ENCODE measurements at regions not wholly inside any gene's neighbourhood (a gene's known extent, or its start where the extent isn't known, plus 50 kb on each side); places are given as distances from the start of the nearest gene placed in this dataset.

DNA sequence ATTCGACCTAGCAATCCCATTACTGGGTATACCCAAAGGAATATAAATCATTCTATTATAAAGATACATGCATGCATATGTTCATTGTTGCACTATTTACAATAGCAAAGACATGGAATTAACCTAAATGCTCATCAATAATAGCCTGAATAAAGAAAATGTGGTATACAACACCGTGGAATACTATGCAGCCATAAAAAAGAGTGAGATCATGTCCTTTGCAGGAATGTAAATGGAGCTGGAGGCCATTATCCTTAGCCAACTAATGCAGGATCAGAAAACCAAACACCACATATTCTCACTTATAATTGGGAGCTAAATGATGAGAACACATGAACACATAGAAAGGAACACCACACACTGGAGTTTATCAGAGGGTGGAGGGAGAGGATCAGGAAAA is 69.5 kb upstream of the TNR start:
- no peak overlapping the region for H3K4me3 ChIP-seq (ENCODE audit: low read depth, low read length)
- no peak for TF ChIP-seq MAX (IDR thresholded peaks at IDR 0.05; ENCODE audit: low read depth, low read length)
- TF ChIP-seq, protein P1, sequence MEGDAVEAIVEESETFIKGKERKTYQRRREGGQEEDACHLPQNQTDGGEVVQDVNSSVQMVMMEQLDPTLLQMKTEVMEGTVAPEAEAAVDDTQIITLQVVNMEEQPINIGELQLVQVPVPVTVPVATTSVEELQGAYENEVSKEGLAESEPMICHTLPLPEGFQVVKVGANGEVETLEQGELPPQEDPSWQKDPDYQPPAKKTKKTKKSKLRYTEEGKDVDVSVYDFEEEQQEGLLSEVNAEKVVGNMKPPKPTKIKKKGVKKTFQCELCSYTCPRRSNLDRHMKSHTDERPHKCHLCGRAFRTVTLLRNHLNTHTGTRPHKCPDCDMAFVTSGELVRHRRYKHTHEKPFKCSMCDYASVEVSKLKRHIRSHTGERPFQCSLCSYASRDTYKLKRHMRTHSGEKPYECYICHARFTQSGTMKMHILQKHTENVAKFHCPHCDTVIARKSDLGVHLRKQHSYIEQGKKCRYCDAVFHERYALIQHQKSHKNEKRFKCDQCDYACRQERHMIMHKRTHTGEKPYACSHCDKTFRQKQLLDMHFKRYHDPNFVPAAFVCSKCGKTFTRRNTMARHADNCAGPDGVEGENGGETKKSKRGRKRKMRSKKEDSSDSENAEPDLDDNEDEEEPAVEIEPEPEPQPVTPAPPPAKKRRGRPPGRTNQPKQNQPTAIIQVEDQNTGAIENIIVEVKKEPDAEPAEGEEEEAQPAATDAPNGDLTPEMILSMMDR (IDR thresholded peaks at IDR 0.05; ENCODE audit: low read depth, low read length) = no peak
- TF ChIP-seq POLR2A (IDR thresholded peaks at IDR 0.05; ENCODE audit: extremely low read depth, insufficient read length) = no peak
- TF ChIP-seq MYC (IDR thresholded peaks at IDR 0.05; ENCODE audit: low read depth, low read length) = no peak
- DNase-seq (ENCODE audit: low read depth) = no peak

DNA sequence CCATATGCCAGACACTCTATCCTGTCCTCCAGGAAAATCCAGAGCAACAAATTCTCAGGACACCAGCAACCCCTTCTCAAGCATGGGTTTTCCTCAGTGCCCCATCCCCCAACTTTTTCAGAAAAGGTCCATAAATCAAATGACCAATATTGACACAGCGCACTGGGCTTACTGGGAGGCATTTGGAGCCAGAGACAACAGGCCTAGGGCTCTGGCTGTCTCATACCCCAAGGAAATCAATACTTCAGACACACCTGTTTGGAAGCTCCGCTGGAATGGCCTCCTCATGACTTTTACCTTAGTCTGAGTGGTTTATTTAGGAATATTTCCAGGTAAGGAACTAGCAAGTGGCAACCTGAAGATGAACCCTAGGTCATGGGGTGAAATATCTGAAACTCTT is 66.9 kb upstream of the TNR start:
- no peak overlapping the region for H3K4me3 ChIP-seq (ENCODE audit: low read depth, low read length)
- no peak for DNase-seq (ENCODE audit: low read depth)
- TF ChIP-seq POLR2A (IDR thresholded peaks at IDR 0.05; ENCODE audit: extremely low read depth, insufficient read length) (no peak), MYC (IDR thresholded peaks at IDR 0.05; ENCODE audit: low read depth, low read length) (no peak), MAX (IDR thresholded peaks at IDR 0.05; ENCODE audit: low read depth, low read length) (no peak)
- TF ChIP-seq, protein P1 (IDR thresholded peaks at IDR 0.05; ENCODE audit: low read depth, low read length) = no peak

DNA sequence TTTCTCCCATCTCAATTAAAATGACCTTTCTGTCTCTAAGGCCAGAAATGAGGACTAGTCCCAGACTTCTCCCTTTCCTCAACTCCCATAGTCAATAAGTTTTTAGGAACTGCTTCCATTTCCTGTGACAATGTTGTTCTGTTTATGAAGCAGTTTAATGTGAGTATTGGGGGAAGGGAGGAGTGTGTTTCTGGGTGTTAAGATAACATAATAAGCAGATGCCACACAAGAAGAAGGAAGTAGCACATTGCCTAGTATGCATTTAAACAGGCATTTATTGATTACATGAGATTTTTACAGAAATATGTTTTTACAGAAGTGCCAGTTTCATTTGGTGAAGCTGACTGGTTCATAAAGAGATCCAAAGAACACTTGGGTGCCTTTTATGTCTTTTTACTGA is 65.6 kb upstream of the TNR start:
- TF ChIP-seq MAX (IDR thresholded peaks at IDR 0.05; ENCODE audit: low read depth, low read length) = no peak
- no peak for TF ChIP-seq MYC (IDR thresholded peaks at IDR 0.05; ENCODE audit: low read depth, low read length)
- no peak for TF ChIP-seq POLR2A (IDR thresholded peaks at IDR 0.05; ENCODE audit: extremely low read depth, insufficient read length)
- TF ChIP-seq, protein P1 (IDR thresholded peaks at IDR 0.05; ENCODE audit: low read depth, low read length) = no peak
- no peak overlapping the region for H3K4me3 ChIP-seq (ENCODE audit: low read depth, low read length)
- DNase-seq (ENCODE audit: low read depth) = no peak

- DNase-seq (ENCODE audit: low read depth) = no peak
- H3K4me3 ChIP-seq (ENCODE audit: low read depth, low read length) = no peak overlapping the region
- TF ChIP-seq POLR2A (IDR thresholded peaks at IDR 0.05; ENCODE audit: extremely low read depth, insufficient read length) (no peak), MAX (IDR thresholded peaks at IDR 0.05; ENCODE audit: low read depth, low read length) (no peak), MYC (IDR thresholded peaks at IDR 0.05; ENCODE audit: low read depth, low read length) (no peak)
- TF ChIP-seq, protein P1 (IDR thresholded peaks at IDR 0.05; ENCODE audit: low read depth, low read length) = no peak
Measured at GRCh38 chr1:175808573-175808972, 65.2 kb upstream of the TNR start.

GRCh38 chr1:175804561-175804960 is 61.2 kb upstream of the TNR start:
- no peak for DNase-seq (ENCODE audit: low read depth)
- TF ChIP-seq POLR2A (IDR thresholded peaks at IDR 0.05; ENCODE audit: extremely low read depth, insufficient read length) (no peak), MAX (IDR thresholded peaks at IDR 0.05; ENCODE audit: low read depth, low read length) (no peak), MYC (IDR thresholded peaks at IDR 0.05; ENCODE audit: low read depth, low read length) (no peak)
- TF ChIP-seq, protein P1 (IDR thresholded peaks at IDR 0.05; ENCODE audit: low read depth, low read length) = no peak
- H3K4me3 ChIP-seq (ENCODE audit: low read depth, low read length) = no peak overlapping the region

- H3K4me3 ChIP-seq (ENCODE audit: low read depth, low read length) = no peak overlapping the region
- TF ChIP-seq, protein P1 (IDR thresholded peaks at IDR 0.05; ENCODE audit: low read depth, low read length) = no peak
- no peak for TF ChIP-seq MAX (IDR thresholded peaks at IDR 0.05; ENCODE audit: low read depth, low read length)
- no peak for TF ChIP-seq MYC (IDR thresholded peaks at IDR 0.05; ENCODE audit: low read depth, low read length)
- TF ChIP-seq POLR2A (IDR thresholded peaks at IDR 0.05; ENCODE audit: extremely low read depth, insufficient read length) = no peak
- no peak for DNase-seq (ENCODE audit: low read depth)
Measured at GRCh38 chr1:175803413-175803812, 60.0 kb upstream of the TNR start.

Data from NB4 (cell line).